GM21737 (cell line): ENCODE measurements at regions not wholly inside any gene's neighbourhood (a gene's known extent, or its start where the extent isn't known, plus 50 kb on each side); places are given as distances from the start of the nearest gene placed in this dataset.

Experiments used
- ATAC-seq: cut with Tn5 transposase; IDR thresholded peaks from one replicate; pipeline ENCODE4 v1.9.1; 2021; ENCODE audit warnings: mild to moderate bottlenecking, moderate library complexity; ENCODE audit not compliant: unreplicated experiment

- ATAC-seq: no peak
Measured at GRCh38 chr5:114665551-114665950, 303.7 kb downstream of the KCNN2 start.

GRCh38 chr5:114660791-114661190 is 298.9 kb downstream of the KCNN2 start:
- no peak for ATAC-seq

- ATAC-seq: no peak
Measured at GRCh38 chr5:114658194-114658593, 296.3 kb downstream of the KCNN2 start.

GRCh38 chr5:114657342-114658130 is 295.7 kb downstream of the KCNN2 start:
- ATAC-seq: no peak

- ATAC-seq: no peak
Measured at GRCh38 chr5:114649878-114650277, 288.0 kb downstream of the KCNN2 start.

GRCh38 chr5:114648940-114649339 is 287.1 kb downstream of the KCNN2 start:
- ATAC-seq: no peak

GRCh38 chr5:114644576-114644975 is 282.7 kb downstream of the KCNN2 start:
- no peak for ATAC-seq

GRCh38 chr5:114636271-114636670 is 274.4 kb downstream of the KCNN2 start:
- no peak for ATAC-seq

GRCh38 chr5:114634967-114635901 is 273.4 kb downstream of the KCNN2 start:
- ATAC-seq: no peak

GRCh38 chr5:114634517-114634916 is 272.6 kb downstream of the KCNN2 start:
- ATAC-seq: no peak

GRCh38 chr5:114612406-114612805 is 250.5 kb downstream of the KCNN2 start:
- ATAC-seq: no peak

GRCh38 chr5:114581136-114581535 is 219.3 kb downstream of the KCNN2 start:
- ATAC-seq: no peak

GRCh38 chr5:114565871-114566270 is 204.0 kb downstream of the KCNN2 start:
- no peak for ATAC-seq

GRCh38 chr5:114565139-114565538 is 203.3 kb downstream of the KCNN2 start:
- no peak for ATAC-seq

- no peak for ATAC-seq
Measured at GRCh38 chr5:114561415-114561814, 199.5 kb downstream of the KCNN2 start.
